Endothelial cell of umbilical vein (primary cell): ENCODE measurements at regions not wholly inside any gene's neighbourhood (a gene's known extent, or its start where the extent isn't known, plus 50 kb on each side); places are given as distances from the start of the nearest gene placed in this dataset.

Experiments used
- BruUV-seq: library from RNA; stranded (reverse); fragments of 400-500 nt; replicated peaks from 2 replicates; lab custom pipeline; 2021; lab: Mats Ljungman, UMichigan
- CTCF ChIA-PET: fragments of 300-600, 350-600 bp; sonication (Branson Sonifier 250); formaldehyde crosslinking; loops from one replicate; lab custom pipeline; 2021; ENCODE audit warnings: antibody characterized with exemption, inconsistent platforms; lab: Charles Lee
- POLR2A ChIA-PET: fragments of 300-600, 350-600 bp; sonication (Branson Sonifier 250); formaldehyde crosslinking; loops from one replicate; lab custom pipeline; 2021; ENCODE audit warnings: antibody characterized with exemption, inconsistent platforms; lab: Charles Lee
- DNase-seq: peaks from one replicate; pipeline ENCODE4 v3.0.0-alpha.2; 2011; ENCODE audit warnings: low read depth, low spot score
- FAIRE-seq: peaks from 2 replicates; lab custom pipeline; 2011; peaks lifted over from hg19 to GRCh38; lab: Jason Lieb, UNC
- H2AFZ ChIP-seq: 2 replicates; pipeline ENCODE4 v1.6.0; 2012; ENCODE audit warnings: low read depth, low read length, control low read depth, inconsistent platforms
- H3K27ac ChIP-seq: 2 replicates; pipeline ENCODE4 v1.5.1; 2011; ENCODE audit warnings: low read depth, mild to moderate bottlenecking, control low read depth, low read length, moderate library complexity; ENCODE audit not compliant: insufficient read depth
- H3K27me3 ChIP-seq, 2 experiments: 2 replicates each; pipeline versions ENCODE4 v1.6.0 to v1.6.1; 2011; ENCODE audit warnings: low read length in 2 of 2, mixed read lengths in 1 of 2; ENCODE audit not compliant: control insufficient read depth in 2 of 2, insufficient read depth in 2 of 2
- H3K36me3 ChIP-seq, 2 experiments: 2 replicates in 1 of 2; 3 replicates in 1 of 2; pipeline ENCODE4 v1.5.1; 2011; ENCODE audit warnings: low read length in 2 of 2, mild to moderate bottlenecking in 1 of 2, moderate library complexity in 1 of 2; ENCODE audit not compliant: control insufficient read depth in 2 of 2, insufficient read depth in 2 of 2; ENCODE audit errors: extremely low read depth in 1 of 2
- H3K4me1 ChIP-seq: 3 replicates; pipeline ENCODE4 v1.5.1; 2011; ENCODE audit warnings: mild to moderate bottlenecking, low read length; ENCODE audit not compliant: control insufficient read depth, insufficient read depth; ENCODE audit errors: extremely low read depth
- H3K4me2 ChIP-seq: 2 replicates; pipeline ENCODE4 v1.6.1; 2011; ENCODE audit warnings: low read length, control low read depth, mixed read lengths; ENCODE audit not compliant: insufficient read depth
- H3K4me3 ChIP-seq, 3 experiments: fragments of 200-600 bp in 1 of 3; sonication (generic), shearing (Covaris generic) in 1 of 3; replicated peaks in 1 of 3; 2 replicates each; pipeline ENCODE4 v1.5.1; 2011 to 2016; ENCODE audit warnings: control low read depth in 3 of 3, low read length in 3 of 3, mild to moderate bottlenecking in 2 of 3, inconsistent platforms in 1 of 3, low read depth in 1 of 3, moderate library complexity in 1 of 3; ENCODE audit not compliant: insufficient read depth in 1 of 3
- H3K79me2 ChIP-seq: 2 replicates; pipeline ENCODE4 v1.6.0; 2012; ENCODE audit warnings: low read length, inconsistent platforms; ENCODE audit not compliant: control insufficient read depth, insufficient read depth
- H3K9ac ChIP-seq: replicated peaks from 2 replicates; pipeline ENCODE3; 2011; ENCODE audit warnings: low read length, control low read depth; ENCODE audit not compliant: insufficient read depth; ENCODE audit errors: extremely low read depth
- H3K9me1 ChIP-seq: replicated peaks from 3 replicates; pipeline ENCODE4 v1.6.0; 2011; ENCODE audit warnings: mild to moderate bottlenecking, low read length; ENCODE audit not compliant: control insufficient read depth, insufficient read depth; ENCODE audit errors: extremely low read depth
- H3K9me3 ChIP-seq: replicated peaks from 2 replicates; pipeline ENCODE4 v1.5.1; 2012; ENCODE audit warnings: low read length, inconsistent platforms; ENCODE audit not compliant: control insufficient read depth, insufficient read depth
- H4K20me1 ChIP-seq: replicated peaks from 2 replicates; pipeline ENCODE3; 2011; ENCODE audit warnings: mild to moderate bottlenecking, low read length; ENCODE audit not compliant: control insufficient read depth, insufficient read depth; ENCODE audit errors: extremely low read depth
- EZH2 ChIP-seq: IDR thresholded peaks from 2 replicates; pipeline ENCODE4 v1.6.1; 2012; ENCODE audit warnings: borderline replicate concordance, low read depth, mild to moderate bottlenecking, moderate library complexity, low read length, inconsistent platforms; ENCODE audit not compliant: severe bottlenecking
- FOS ChIP-seq: IDR thresholded peaks from 2 replicates; pipeline ENCODE4 v1.6.1; 2011; ENCODE audit warnings: mild to moderate bottlenecking, low read length, moderate library complexity, borderline replicate concordance; ENCODE audit not compliant: insufficient read depth
- POLR2AphosphoS5 ChIP-seq: IDR thresholded peaks from 2 replicates; pipeline ENCODE4 v1.6.1; 2012; ENCODE audit warnings: low read depth, mild to moderate bottlenecking, control low read depth, low read length, moderate library complexity; ENCODE audit not compliant: insufficient read depth
- dilution Hi-C: fragments of 300-500 bp; cut with MboI; formaldehyde crosslinking; loops from one replicate; pipeline ENCODE4 v1.15.0; 2019; ENCODE audit warnings: low sequenced_read_pairs; ENCODE audit not compliant: extremely low pct_ligation_motif_present
- intact Hi-C: fragments of 100-400 bp; cut with micrococcal nuclease; formaldehyde crosslinking; loops from one replicate; pipeline ENCODE4 v1.10.0; 2022
- TF ChIP-seq, protein P1 (sequence below), 2 donors: IDR thresholded peaks; 1 replicate in 1 of 2; 2 replicates in 1 of 2; pipeline ENCODE4 v1.5.1; 2011; ENCODE audit warnings: low read length in 2 of 2, mild to moderate bottlenecking in 2 of 2, moderate library complexity in 2 of 2, control low read depth in 1 of 2, inconsistent platforms in 1 of 2, low read depth in 1 of 2; ENCODE audit not compliant: insufficient read depth in 1 of 2; ENCODE audit errors: extremely low read depth in 1 of 2

- CTCF ChIA-PET: interaction anchor here (1.0 to 1.1 kb wide), 2 partner anchors 8 to 15 kb away, joined by 3 to 4 read pairs; no protein-coding TSS in a partner anchor
- no peak for FAIRE-seq
- no TSS peak for BruUV-seq
Observed at GRCh38 chr20:10724449-10725173, 50.8 kb upstream of the JAG1 start.

More at GRCh38 chr20:10724449-10725173, 50.8 kb upstream of the JAG1 start:
- no peaks in the 10 kb centered on the region for H3K27me3 ChIP-seq
- H3K4me3 ChIP-seq: no peak overlapping the region
- H3K4me2 ChIP-seq: no peak overlapping the region
- no peaks in the 10 kb centered on the region for H3K79me2 ChIP-seq
- POLR2A ChIA-PET: no interaction called here
- TF ChIP-seq, protein P1, sequence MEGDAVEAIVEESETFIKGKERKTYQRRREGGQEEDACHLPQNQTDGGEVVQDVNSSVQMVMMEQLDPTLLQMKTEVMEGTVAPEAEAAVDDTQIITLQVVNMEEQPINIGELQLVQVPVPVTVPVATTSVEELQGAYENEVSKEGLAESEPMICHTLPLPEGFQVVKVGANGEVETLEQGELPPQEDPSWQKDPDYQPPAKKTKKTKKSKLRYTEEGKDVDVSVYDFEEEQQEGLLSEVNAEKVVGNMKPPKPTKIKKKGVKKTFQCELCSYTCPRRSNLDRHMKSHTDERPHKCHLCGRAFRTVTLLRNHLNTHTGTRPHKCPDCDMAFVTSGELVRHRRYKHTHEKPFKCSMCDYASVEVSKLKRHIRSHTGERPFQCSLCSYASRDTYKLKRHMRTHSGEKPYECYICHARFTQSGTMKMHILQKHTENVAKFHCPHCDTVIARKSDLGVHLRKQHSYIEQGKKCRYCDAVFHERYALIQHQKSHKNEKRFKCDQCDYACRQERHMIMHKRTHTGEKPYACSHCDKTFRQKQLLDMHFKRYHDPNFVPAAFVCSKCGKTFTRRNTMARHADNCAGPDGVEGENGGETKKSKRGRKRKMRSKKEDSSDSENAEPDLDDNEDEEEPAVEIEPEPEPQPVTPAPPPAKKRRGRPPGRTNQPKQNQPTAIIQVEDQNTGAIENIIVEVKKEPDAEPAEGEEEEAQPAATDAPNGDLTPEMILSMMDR (IDR thresholded peaks at IDR 0.05; ENCODE audit: extremely low read depth in 1 of 2, insufficient read depth in 1 of 2, low read depth in 1 of 2, low read length in 2 of 2): no peak
- TF ChIP-seq POLR2AphosphoS5 (no peak), FOS (no peak), EZH2 (no peak)
- no peaks in the 10 kb centered on the region for H3K36me3 ChIP-seq
- no peak overlapping the region for H3K9ac ChIP-seq
- intact Hi-C loops: no loop called here
- dilution Hi-C loops: no loop called here
- H3K27ac ChIP-seq: no peak overlapping the region
- DNase-seq: no peak
- no peaks in the 10 kb centered on the region for H4K20me1 ChIP-seq
- no peak overlapping the region for H2AFZ ChIP-seq
- no peaks in the 10 kb centered on the region for H3K9me1 ChIP-seq
- peaks cover 13% of the 10 kb centered on the region for H3K4me1 ChIP-seq
- no peaks in the 10 kb centered on the region for H3K9me3 ChIP-seq
